HG03378 (cell line): ENCODE measurements at regions not wholly inside any gene's neighbourhood (a gene's known extent, or its start where the extent isn't known, plus 50 kb on each side); places are given as distances from the start of the nearest gene placed in this dataset.
"Not testable (repeated sequence)": the region's sequence is repeated elsewhere in the genome, so short reads cannot be mapped to it uniquely, and the experiment has no call there.

Experiments
- ATAC-seq: cut with Tn5 transposase; IDR thresholded peaks from one replicate; pipeline ENCODE4 v1.9.1; 2021; ENCODE audit warnings: mild to moderate bottlenecking, moderate library complexity; ENCODE audit not compliant: unreplicated experiment

GRCh38 chr10:80741278-80741677 lies 203.6 kb downstream of the SH2D4B start:
- ATAC-seq = no peak

GRCh38 chr10:80750268-80750667 lies 212.6 kb downstream of the SH2D4B start:
- ATAC-seq = no peak

- ATAC-seq = no peak
These were observed 214.2 kb downstream of the SH2D4B start for GRCh38 chr10:80751940-80752339.

GRCh38 chr10:80753612-80754011 lies 215.9 kb downstream of the SH2D4B start:
- ATAC-seq = no peak

- ATAC-seq = no peak
These were observed 218.2 kb downstream of the SH2D4B start for GRCh38 chr10:80755893-80756292.

- ATAC-seq = no peak
These were observed 222.0 kb downstream of the SH2D4B start for GRCh38 chr10:80759693-80760092.

GRCh38 chr10:80760914-80761371 lies 223.2 kb downstream of the SH2D4B start:
- ATAC-seq = peak; percentile 82

- ATAC-seq = no peak
These were observed 230.3 kb downstream of the SH2D4B start for GRCh38 chr10:80767963-80768362.

GRCh38 chr10:80769700-80770160 lies 232.0 kb downstream of the SH2D4B start:
- no peak for ATAC-seq

GRCh38 chr10:80770239-80770638 lies 232.5 kb downstream of the SH2D4B start:
- ATAC-seq = no peak

- no peak for ATAC-seq
These were observed 233.6 kb downstream of the SH2D4B start for GRCh38 chr10:80771285-80771684.

GRCh38 chr10:80771902-80772555 lies 234.3 kb downstream of the SH2D4B start:
- ATAC-seq = no peak

GRCh38 chr10:80772596-80772995 lies 234.9 kb downstream of the SH2D4B start:
- no peak for ATAC-seq

- ATAC-seq = no peak
These were observed 247.0 kb downstream of the SH2D4B start for GRCh38 chr10:80784695-80785094.

GRCh38 chr10:80786322-80786721 lies 248.6 kb downstream of the SH2D4B start:
- no peak for ATAC-seq

GRCh38 chr10:80787952-80788351 lies 250.2 kb downstream of the SH2D4B start:
- ATAC-seq = no peak

GRCh38 chr10:80794994-80795393 lies 257.3 kb downstream of the SH2D4B start:
- no peak for ATAC-seq

GRCh38 chr10:80805343-80806020 lies 267.8 kb downstream of the SH2D4B start:
- no peak for ATAC-seq

- no peak for ATAC-seq
These were observed 276.5 kb downstream of the SH2D4B start for GRCh38 chr10:80814147-80814652.

GRCh38 chr10:80829151-80829550 lies 291.4 kb downstream of the SH2D4B start:
- no peak for ATAC-seq

GRCh38 chr10:80829562-80829961 lies 291.9 kb downstream of the SH2D4B start:
- no peak for ATAC-seq

GRCh38 chr10:80832693-80833092 lies 295.0 kb downstream of the SH2D4B start:
- not testable (repeated sequence) for ATAC-seq
